A673 (cell line): ENCODE measurements at regions not wholly inside any gene's neighbourhood (a gene's known extent, or its start where the extent isn't known, plus 50 kb on each side); places are given as distances from the start of the nearest gene placed in this dataset.

Experiments used
- BruUV-seq: library from RNA; stranded (reverse); fragments of 400-500 nt; replicated peaks from 2 replicates; lab custom pipeline; 2021; lab: Mats Ljungman, UMichigan
- CTCF ChIA-PET: fragments of 300-600 bp; sonication (Branson Sonifier 250); formaldehyde crosslinking; loops from one replicate; lab custom pipeline; 2022; ENCODE audit warnings: antibody characterized with exemption; lab: Charles Lee
- POLR2A ChIA-PET: fragments of 300-600 bp; sonication (Branson Sonifier 250); formaldehyde crosslinking; loops from one replicate; lab custom pipeline; 2022; ENCODE audit warnings: antibody characterized with exemption; ENCODE audit not compliant: low non-redundant PET; lab: Charles Lee
- DNase-seq: peaks from one replicate; pipeline ENCODE4 v3.0.0-alpha.2; 2015; ENCODE audit warnings: low spot score
- H3K27ac ChIP-seq: fragments of 200-600 bp; sonication (generic); 2 replicates; pipeline ENCODE4 v1.5.1; 2016; ENCODE audit warnings: mixed run types, low read depth, mild to moderate bottlenecking, mixed read lengths, antibody characterized with exemption, low read length; ENCODE audit not compliant: poor library complexity, severe bottlenecking
- H3K27me3 ChIP-seq: fragments of 200-600 bp; sonication (generic); replicated peaks from 2 replicates; pipeline ENCODE4 v1.6.1; 2017; ENCODE audit warnings: mixed run types, low read depth, mild to moderate bottlenecking, mixed read lengths, antibody characterized with exemption, low read length; ENCODE audit not compliant: insufficient read depth, poor library complexity
- H3K36me3 ChIP-seq: fragments of 200-600 bp; sonication (generic); 2 replicates; pipeline ENCODE4 v1.6.1; 2016; ENCODE audit warnings: mixed run types, mild to moderate bottlenecking, mixed read lengths, antibody characterized with exemption, low read length; ENCODE audit not compliant: insufficient read depth, poor library complexity, severe bottlenecking
- H3K4me1 ChIP-seq: fragments of 200-600 bp; sonication (generic); 2 replicates; pipeline ENCODE4 v1.6.1; 2017; ENCODE audit warnings: mixed run types, mild to moderate bottlenecking, mixed read lengths, antibody characterized with exemption, low read length; ENCODE audit not compliant: insufficient read depth, poor library complexity, severe bottlenecking
- H3K4me3 ChIP-seq: fragments of 200-600 bp; sonication (generic); 2 replicates; pipeline ENCODE4 v1.5.1; 2016; ENCODE audit warnings: low read depth, mixed run types, mild to moderate bottlenecking, mixed read lengths, low read length; ENCODE audit not compliant: poor library complexity, severe bottlenecking
- H3K9me3 ChIP-seq: fragments of 200-600 bp; sonication (generic); 2 replicates; pipeline ENCODE4 v1.6.1; 2016; ENCODE audit warnings: mixed run types, low read depth, mild to moderate bottlenecking, mixed read lengths, antibody characterized with exemption, low read length; ENCODE audit not compliant: poor library complexity, severe bottlenecking
- EZH2 ChIP-seq: fragments of 200-600 bp; sonication (generic); IDR thresholded peaks from 2 replicates; pipeline ENCODE4 v1.6.1; 2017; ENCODE audit warnings: borderline replicate concordance, low read depth, mild to moderate bottlenecking, mixed read lengths, antibody characterized with exemption, low read length; ENCODE audit not compliant: poor library complexity, severe bottlenecking
- intact Hi-C: fragments of 100-400 bp; cut with micrococcal nuclease; formaldehyde crosslinking; loops from one replicate; pipeline ENCODE4 v1.10.0; 2022; ENCODE audit not compliant: unreplicated experiment
- TF ChIP-seq, protein P1 (sequence below): fragments of 300-800, 200-600 bp; sonication (generic); conservative IDR thresholded peaks from 2 replicates; pipeline ENCODE4 v1.5.1; 2017; ENCODE audit warnings: low read depth, mild to moderate bottlenecking, antibody characterized with exemption, low read length, moderate library complexity, mixed read lengths

DNA sequence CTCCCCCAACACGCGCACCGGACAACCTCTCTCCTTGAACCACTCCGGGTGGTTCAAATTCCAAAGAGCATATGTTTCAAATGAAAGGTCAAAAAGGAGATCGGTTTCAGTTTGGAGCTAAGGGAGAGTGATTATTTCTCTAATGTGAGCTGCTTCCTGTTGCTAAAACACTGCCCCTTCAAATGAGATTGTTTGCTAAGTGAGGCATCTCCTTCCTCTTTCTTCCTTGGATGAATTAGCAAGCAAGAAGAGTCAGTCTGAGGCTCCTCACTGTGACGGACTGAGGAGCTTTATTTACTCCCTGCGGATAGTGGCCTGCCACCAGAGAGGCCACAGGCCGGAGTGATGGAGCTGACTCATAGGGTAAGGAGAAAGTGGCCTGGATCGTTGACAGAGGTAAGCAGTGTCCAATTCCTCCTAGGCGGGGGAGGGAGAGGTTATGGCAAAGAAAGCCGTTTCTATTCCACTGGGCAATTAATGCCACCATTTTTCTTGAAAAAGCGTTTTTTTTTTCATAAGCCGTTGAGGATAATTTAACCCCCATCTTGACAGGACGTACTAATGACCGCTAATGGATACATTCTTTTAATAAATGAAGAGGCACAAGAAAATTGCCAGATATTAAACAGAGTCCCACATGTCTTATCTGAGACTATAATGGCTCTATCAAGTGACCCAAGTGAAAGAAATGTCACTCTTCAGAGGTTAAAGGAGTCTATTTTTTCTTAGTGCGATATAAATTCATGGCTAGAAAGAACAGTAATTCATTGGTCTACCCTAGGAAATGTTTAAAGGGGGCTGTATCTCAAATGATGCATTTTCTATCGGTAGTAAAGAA, 167.0 kb upstream of the ANKRD28 start:
- no TSS peak for BruUV-seq
- Histone ChIP-seq H3K27me3 (no peaks in the 10 kb centered on the region), H3K9me3 (no peaks in the 10 kb centered on the region), H3K4me3 (no peak overlapping the region), H3K4me1 (no peaks in the 10 kb centered on the region), H3K36me3 (no peaks in the 10 kb centered on the region), H3K27ac (no peak overlapping the region)
- TF ChIP-seq, protein P1, sequence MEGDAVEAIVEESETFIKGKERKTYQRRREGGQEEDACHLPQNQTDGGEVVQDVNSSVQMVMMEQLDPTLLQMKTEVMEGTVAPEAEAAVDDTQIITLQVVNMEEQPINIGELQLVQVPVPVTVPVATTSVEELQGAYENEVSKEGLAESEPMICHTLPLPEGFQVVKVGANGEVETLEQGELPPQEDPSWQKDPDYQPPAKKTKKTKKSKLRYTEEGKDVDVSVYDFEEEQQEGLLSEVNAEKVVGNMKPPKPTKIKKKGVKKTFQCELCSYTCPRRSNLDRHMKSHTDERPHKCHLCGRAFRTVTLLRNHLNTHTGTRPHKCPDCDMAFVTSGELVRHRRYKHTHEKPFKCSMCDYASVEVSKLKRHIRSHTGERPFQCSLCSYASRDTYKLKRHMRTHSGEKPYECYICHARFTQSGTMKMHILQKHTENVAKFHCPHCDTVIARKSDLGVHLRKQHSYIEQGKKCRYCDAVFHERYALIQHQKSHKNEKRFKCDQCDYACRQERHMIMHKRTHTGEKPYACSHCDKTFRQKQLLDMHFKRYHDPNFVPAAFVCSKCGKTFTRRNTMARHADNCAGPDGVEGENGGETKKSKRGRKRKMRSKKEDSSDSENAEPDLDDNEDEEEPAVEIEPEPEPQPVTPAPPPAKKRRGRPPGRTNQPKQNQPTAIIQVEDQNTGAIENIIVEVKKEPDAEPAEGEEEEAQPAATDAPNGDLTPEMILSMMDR = no peak
- TF ChIP-seq EZH2 = no peak
- ChIA-PET CTCF (no interaction called here), POLR2A (no interaction called here)
- DNase-seq = peak; percentile 25
- intact Hi-C loops = no loop called here

DNA sequence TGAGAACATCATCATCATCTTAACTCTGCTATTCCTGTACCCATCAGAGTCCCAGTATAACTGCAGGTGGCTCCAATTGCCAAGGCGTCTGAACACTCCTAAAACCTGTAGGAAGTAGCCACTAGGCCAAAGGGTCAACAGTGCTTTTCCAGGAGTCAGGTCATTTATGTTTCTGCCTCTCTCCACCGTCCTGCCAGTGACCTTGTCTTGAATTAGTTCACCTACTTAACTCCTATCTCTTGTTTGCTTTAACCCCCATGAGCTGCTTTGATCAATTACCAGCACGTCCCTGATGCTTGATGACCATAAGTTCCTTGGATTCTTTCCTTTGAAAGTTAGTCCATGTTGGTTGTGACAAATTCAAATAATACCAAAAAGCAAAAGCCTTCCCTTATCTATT, 169.8 kb upstream of the ANKRD28 start:
- H3K4me1 ChIP-seq = no peaks in the 10 kb centered on the region
- BruUV-seq = no TSS peak
- TF ChIP-seq, protein P1 = no peak
- no peak for TF ChIP-seq EZH2
- H3K27ac ChIP-seq = no peak overlapping the region
- no peaks in the 10 kb centered on the region for H3K27me3 ChIP-seq
- H3K4me3 ChIP-seq = no peak overlapping the region
- DNase-seq = no peak
- no peaks in the 10 kb centered on the region for H3K9me3 ChIP-seq
- CTCF ChIA-PET = no interaction called here
- no peaks in the 10 kb centered on the region for H3K36me3 ChIP-seq
- intact Hi-C loops = no loop called here
- POLR2A ChIA-PET = no interaction called here

GRCh38 chr3:15969874-15970640, 172.3 kb upstream of the ANKRD28 start:
- no peaks in the 10 kb centered on the region for H3K9me3 ChIP-seq
- no TSS peak for BruUV-seq
- CTCF ChIA-PET = no interaction called here
- no peak overlapping the region for H3K4me3 ChIP-seq
- no peaks in the 10 kb centered on the region for H3K27me3 ChIP-seq
- H3K27ac ChIP-seq = no peak overlapping the region
- TF ChIP-seq, protein P1 = no peak
- TF ChIP-seq EZH2 = no peak
- DNase-seq = no peak
- H3K4me1 ChIP-seq = no peaks in the 10 kb centered on the region
- intact Hi-C loops = no loop called here
- H3K36me3 ChIP-seq = no peaks in the 10 kb centered on the region
- POLR2A ChIA-PET = no interaction called here
